OCI-LY3 (cell line): ENCODE measurements at regions not wholly inside any gene's neighbourhood (a gene's known extent, or its start where the extent isn't known, plus 50 kb on each side); places are given as distances from the start of the nearest gene placed in this dataset.
"Not testable (repeated sequence)": the region's sequence is repeated elsewhere in the genome, so short reads cannot be mapped to it uniquely, and the experiment has no call there.

Source experiments
- H2AFZ ChIP-seq: fragments of 200-600, 300-600 bp; shearing (Covaris generic); 2 replicates; pipeline ENCODE4 v1.6.0; 2014; ENCODE audit warnings: antibody characterized with exemption, low read depth, low read length
- H3K27ac ChIP-seq: fragments of 200-600, 300-600 bp; sonication (generic); 2 replicates; pipeline ENCODE4 v1.5.1; 2014; ENCODE audit warnings: mild to moderate bottlenecking, low read length, moderate library complexity, mixed read lengths
- H3K27me3 ChIP-seq: fragments of 200-600, 300-600 bp; sonication (generic); 2 replicates; pipeline ENCODE4 v1.6.1; 2014; ENCODE audit warnings: low read depth, low read length, mixed read lengths
- H3K36me3 ChIP-seq: fragments of 200-600, 300-600 bp; sonication (generic); replicated peaks from 2 replicates; pipeline ENCODE3; 2014; ENCODE audit warnings: low read depth, low read length, mixed read lengths
- H3K4me1 ChIP-seq: fragments of 300-600, 200-600 bp; sonication (generic); 2 replicates; pipeline ENCODE4 v1.6.1; 2014; ENCODE audit warnings: low read length, mixed read lengths
- H3K4me2 ChIP-seq: fragments of 200-600, 300-600 bp; sonication (generic); 2 replicates; pipeline ENCODE4 v1.6.1; 2014; ENCODE audit warnings: low read length, mixed read lengths
- H3K4me3 ChIP-seq: fragments of 300-600, 200-600 bp; sonication (generic); 2 replicates; pipeline ENCODE4 v1.5.1; 2014; ENCODE audit warnings: antibody characterized with exemption, mild to moderate bottlenecking, low read length, moderate library complexity
- H3K79me2 ChIP-seq: fragments of 300-600, 200-600 bp; shearing (Covaris generic); 2 replicates; pipeline ENCODE4 v1.6.1; 2014; ENCODE audit warnings: mild to moderate bottlenecking, low read length, mixed read lengths
- H3K9ac ChIP-seq: fragments of 300-600, 200-600 bp; shearing (Covaris generic); 2 replicates; pipeline ENCODE4 v1.6.0; 2014; ENCODE audit warnings: mild to moderate bottlenecking, low read length, moderate library complexity
- H3K9me3 ChIP-seq: fragments of 200-600, 300-600 bp; shearing (Covaris generic); 2 replicates; pipeline ENCODE4 v1.6.1; 2014; ENCODE audit warnings: low read length, mixed read lengths; ENCODE audit not compliant: insufficient read depth
- H4K20me1 ChIP-seq: fragments of 200-600, 300-600 bp; sonication (generic); 2 replicates; pipeline ENCODE4 v1.6.1; 2016; ENCODE audit warnings: low read length, mixed read lengths; ENCODE audit not compliant: insufficient read depth
- CTCF ChIP-seq: fragments of 200-600, 300-600 bp; sonication (generic); IDR thresholded peaks from 2 replicates; pipeline ENCODE4 v1.5.1; 2014; ENCODE audit warnings: antibody characterized with exemption, low read length, low read depth
- EZH2phosphoT487 ChIP-seq: fragments of 200-600 bp; shearing (Covaris generic); IDR thresholded peaks from 2 replicates; pipeline ENCODE4 v1.6.1; 2018; ENCODE audit warnings: antibody characterized with exemption, mixed run types, low read depth

DNA sequence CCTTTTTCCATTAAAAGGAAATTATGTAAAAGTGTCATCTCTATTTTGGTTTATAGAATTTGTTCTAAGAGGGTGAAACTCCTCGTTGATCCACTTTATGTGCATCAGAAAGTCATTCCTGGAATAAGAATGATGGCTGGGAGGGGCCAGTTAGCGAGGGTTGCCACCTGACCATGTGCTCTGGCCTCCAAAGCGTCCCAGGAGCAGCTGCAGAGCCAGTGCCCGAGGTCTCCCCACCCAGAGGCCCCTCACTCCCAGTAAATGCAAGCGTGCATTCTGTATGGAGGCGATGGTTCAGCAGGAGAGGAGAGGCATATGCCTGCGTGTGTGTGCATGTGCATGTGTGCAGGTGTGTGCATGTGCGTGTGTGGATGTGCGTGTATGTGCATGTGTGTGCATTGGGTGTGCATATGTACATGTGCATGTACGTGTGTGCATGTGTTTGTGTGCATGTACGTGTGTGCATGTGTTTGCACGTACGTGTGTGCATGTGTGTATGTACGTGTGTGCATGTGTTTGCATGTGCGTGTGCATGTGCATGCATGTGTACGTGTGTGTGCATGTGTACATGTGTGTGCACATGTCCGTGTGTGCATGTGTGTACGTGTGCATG, 345.8 kb downstream of the TEX29 start:
- H3K4me1 ChIP-seq = no peaks in the 10 kb centered on the region
- H3K36me3 ChIP-seq = no peaks in the 10 kb centered on the region
- H3K9ac ChIP-seq = no peak overlapping the region
- H3K27me3 ChIP-seq = no peaks in the 10 kb centered on the region
- no peaks in the 10 kb centered on the region for H3K79me2 ChIP-seq
- no peak overlapping the region for H3K4me2 ChIP-seq
- no peak overlapping the region for H2AFZ ChIP-seq
- no peak for TF ChIP-seq CTCF
- no peak overlapping the region for H3K27ac ChIP-seq
- H4K20me1 ChIP-seq = no peaks in the 10 kb centered on the region
- peaks cover 3% of the 10 kb centered on the region; the same call in 1 of the 2 replicates for H3K9me3 ChIP-seq
- H3K4me3 ChIP-seq = no peak overlapping the region

- no peak overlapping the region for H3K27ac ChIP-seq
- H2AFZ ChIP-seq = no peak overlapping the region
- no peak overlapping the region for H3K4me3 ChIP-seq
- H3K4me1 ChIP-seq = no peaks in the 10 kb centered on the region
- no peaks in the 10 kb centered on the region for H4K20me1 ChIP-seq
- H3K36me3 ChIP-seq = no peaks in the 10 kb centered on the region
- no peaks in the 10 kb centered on the region for H3K79me2 ChIP-seq
- no peak overlapping the region for H3K9ac ChIP-seq
- TF ChIP-seq CTCF (no peak), EZH2phosphoT487 (no peak)
- H3K27me3 ChIP-seq = no peaks in the 10 kb centered on the region
- H3K9me3 ChIP-seq = no peaks in the 10 kb centered on the region
- H3K4me2 ChIP-seq = no peak overlapping the region
Measured at GRCh38 chr13:111667757-111668156, 347.3 kb downstream of the TEX29 start.

- TF ChIP-seq CTCF = no peak
- no peak for TF ChIP-seq EZH2phosphoT487
- H3K27me3 ChIP-seq = no peaks in the 10 kb centered on the region
Measured at GRCh38 chr13:111668451-111668850, 348.0 kb downstream of the TEX29 start.

DNA sequence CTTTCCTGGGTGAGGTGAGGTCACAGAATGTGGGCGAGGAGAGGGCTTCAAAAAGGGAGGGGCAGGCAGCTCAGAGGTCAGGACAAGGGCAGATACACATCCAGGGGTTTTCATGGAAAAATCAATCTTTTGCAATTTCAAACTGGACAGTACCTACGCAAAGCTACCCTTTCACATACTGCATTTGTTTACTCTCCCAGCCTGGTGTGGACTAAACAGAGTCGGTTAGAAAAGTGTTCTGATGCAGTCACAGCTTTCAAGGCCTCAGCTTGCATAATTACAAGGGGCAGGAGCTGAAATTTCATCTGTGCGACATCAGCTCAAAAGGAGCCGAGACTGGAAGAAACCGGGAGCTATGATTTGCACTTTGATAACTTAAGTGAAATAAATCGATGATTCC, 351.8 kb downstream of the TEX29 start:
- H2AFZ ChIP-seq, H3K9me3 ChIP-seq, H3K79me2 ChIP-seq, H3K4me2 ChIP-seq, H3K27me3 ChIP-seq, H3K4me1 ChIP-seq, H3K9ac ChIP-seq, H3K36me3 ChIP-seq, H4K20me1 ChIP-seq, H3K4me3 ChIP-seq, H3K27ac ChIP-seq: not testable (repeated sequence)

More at GRCh38 chr13:111668451-111668850, 348.0 kb downstream of the TEX29 start:
- Histone ChIP-seq H3K9ac (no peak overlapping the region), H4K20me1 (no peaks in the 10 kb centered on the region), H3K79me2 (no peaks in the 10 kb centered on the region), H3K36me3 (no peaks in the 10 kb centered on the region), H2AFZ (no peak overlapping the region), H3K27ac (no peak overlapping the region), H3K4me2 (no peak overlapping the region), H3K4me3 (no peak overlapping the region), H3K4me1 (no peaks in the 10 kb centered on the region), H3K9me3 (no peaks in the 10 kb centered on the region)

DNA sequence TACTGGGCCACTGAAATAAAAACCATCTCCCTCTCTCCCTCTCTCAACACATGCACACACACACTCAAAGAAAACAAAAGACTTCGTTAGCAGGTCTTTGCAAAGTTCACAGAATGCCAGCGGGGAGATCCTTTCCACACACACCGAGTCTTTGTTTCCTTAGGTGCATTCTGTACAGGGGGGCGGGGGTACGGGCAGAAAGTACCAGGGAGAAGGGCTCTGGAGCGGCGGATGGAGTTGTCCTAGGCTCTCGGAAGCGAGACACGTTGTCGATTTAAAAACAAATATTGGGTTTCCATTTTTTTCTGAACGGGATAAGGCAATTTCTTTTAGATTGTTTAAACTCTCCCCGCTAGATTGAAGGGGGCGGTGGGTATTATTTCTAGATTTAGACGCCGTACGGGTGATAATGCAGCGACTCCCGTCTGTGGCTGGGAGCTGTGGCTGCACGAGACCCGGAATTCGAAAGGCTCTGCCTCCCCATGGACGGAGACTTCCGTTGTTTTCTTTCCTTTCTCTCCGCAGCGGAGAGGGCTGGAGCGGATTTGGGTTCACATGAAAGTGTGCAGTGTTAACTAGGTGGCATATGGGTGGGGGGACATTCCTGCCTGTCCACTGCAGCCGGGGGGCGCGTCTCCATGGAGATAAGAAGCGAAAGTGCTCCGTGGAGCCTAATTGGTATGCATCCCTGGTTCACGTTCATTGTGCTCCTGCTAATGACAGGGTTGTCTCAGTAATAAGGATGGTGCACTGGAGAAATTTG, 357.9 kb downstream of the TEX29 start:
- H3K27ac ChIP-seq, H2AFZ ChIP-seq, H3K4me3 ChIP-seq, H3K27me3 ChIP-seq, H3K9me3 ChIP-seq, H3K79me2 ChIP-seq, H4K20me1 ChIP-seq, H3K36me3 ChIP-seq, H3K4me1 ChIP-seq, H3K4me2 ChIP-seq, H3K9ac ChIP-seq: not testable (repeated sequence)

GRCh38 chr13:111679645-111680044, 359.2 kb downstream of the TEX29 start:
- H3K79me2 ChIP-seq, H3K4me3 ChIP-seq, H3K4me2 ChIP-seq, H3K27me3 ChIP-seq, H3K4me1 ChIP-seq, H3K27ac ChIP-seq, H3K9me3 ChIP-seq, H4K20me1 ChIP-seq, H3K36me3 ChIP-seq, H2AFZ ChIP-seq, H3K9ac ChIP-seq: not testable (repeated sequence)

DNA sequence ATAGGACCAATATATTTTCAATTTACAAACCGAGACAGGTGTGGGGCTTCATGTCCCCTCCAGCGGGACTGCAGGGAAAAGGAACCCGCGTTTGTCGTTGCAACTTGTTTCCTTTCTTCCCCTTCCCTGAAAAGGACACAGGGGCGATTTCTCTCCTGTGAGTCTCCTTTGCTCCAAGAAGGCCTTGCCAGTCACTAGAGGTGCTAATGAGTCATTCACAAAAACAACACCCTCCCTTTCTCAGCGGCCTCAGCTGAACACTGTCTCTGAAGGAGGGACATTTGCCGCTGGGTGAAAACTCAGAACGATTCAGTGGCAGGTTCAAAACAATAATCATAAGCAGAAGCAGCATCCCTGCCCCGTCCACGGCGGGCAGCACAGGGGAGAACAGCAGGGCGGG, 359.7 kb downstream of the TEX29 start:
- not testable (repeated sequence) for H3K27me3 ChIP-seq, H4K20me1 ChIP-seq, H3K4me2 ChIP-seq, H3K79me2 ChIP-seq, H3K4me1 ChIP-seq, H3K4me3 ChIP-seq, H3K9ac ChIP-seq, H2AFZ ChIP-seq, H3K36me3 ChIP-seq, H3K27ac ChIP-seq, H3K9me3 ChIP-seq
